GM23338 (cell line): ENCODE measurements at regions not wholly inside any gene's neighbourhood (a gene's known extent, or its start where the extent isn't known, plus 50 kb on each side); places are given as distances from the start of the nearest gene placed in this dataset.

Source experiments
- CREB1 ChIP-seq: fragments of 250-450 bp; sonication (Bioruptor Pico); IDR thresholded peaks from 2 replicates; pipeline ENCODE4 v1.5.0; 2020; ENCODE audit warnings: low read depth, mild to moderate bottlenecking, moderate library complexity
- CTCF ChIP-seq, 2 experiments: fragments of 200-600 bp in 1 of 2; sonication (generic) in 1 of 2; conservative IDR thresholded peaks; 2 replicates each; pipeline versions ENCODE4 v1.5.1 to v1.6.1; 2016 to 2017; ENCODE audit warnings: antibody characterized with exemption in 2 of 2, low read depth in 2 of 2, mild to moderate bottlenecking in 2 of 2, moderate library complexity in 1 of 2
- EZH2 ChIP-seq: fragments of 200-600 bp; sonication (generic); IDR thresholded peaks from one replicate; pipeline ENCODE4 v1.8.0; 2017; ENCODE audit warnings: antibody characterized with exemption, mild to moderate bottlenecking, low read depth; ENCODE audit not compliant: unreplicated experiment
- EZH2phosphoT487 ChIP-seq: fragments of 200-600 bp; sonication (generic); IDR thresholded peaks from one replicate; pipeline ENCODE4 v1.8.1; 2018; ENCODE audit warnings: antibody characterized with exemption; ENCODE audit not compliant: unreplicated experiment
- JUNB ChIP-seq: IDR thresholded peaks from one replicate; pipeline ENCODE4 v1.6.1; 2016; ENCODE audit warnings: antibody characterized with exemption; ENCODE audit not compliant: unreplicated experiment
- NANOG ChIP-seq: IDR thresholded peaks from 2 replicates; pipeline ENCODE4 v1.6.1; 2016; ENCODE audit warnings: antibody characterized with exemption, borderline replicate concordance
- POLR2AphosphoS5 ChIP-seq: IDR thresholded peaks from 2 replicates; pipeline ENCODE4 v1.6.1; 2016; ENCODE audit warnings: antibody characterized with exemption, low read depth
- ZNF462 ChIP-seq: fragments of 250-450 bp; sonication (Bioruptor Pico); IDR thresholded peaks from 2 replicates; pipeline ENCODE4 v1.5.0; 2020; ENCODE audit warnings: mild to moderate bottlenecking, moderate library complexity

- TF ChIP-seq CTCF (conservative IDR thresholded peaks at IDR 0.05; ENCODE audit: low read depth in 2 of 2) = no peak
- no peak for TF ChIP-seq POLR2AphosphoS5
- no peak for TF ChIP-seq EZH2
- no peak for TF ChIP-seq ZNF462 (CRISPR knock-in tag)
- TF ChIP-seq JUNB = no peak
- TF ChIP-seq CREB1 = no peak
- TF ChIP-seq EZH2phosphoT487 = no peak
- TF ChIP-seq NANOG = no peak
Measured at GRCh38 chr1:29718791-29719190, 482.5 kb downstream of the PTPRU start.
